ENCODE measurements at regions not wholly inside any gene's neighbourhood (a gene's known extent, or its start where the extent isn't known, plus 50 kb on each side); places are given as distances from the start of the nearest gene placed in this dataset.

- Histone ChIP-seq H3K4me3 (ENCODE audit: low read length) (no peak overlapping the region), H3K56ac (ENCODE audit: low read length) (no peak overlapping the region), H3K36me3 (ENCODE audit: control insufficient read depth, insufficient read depth, low read length) (no peaks in the 10 kb centered on the region), H3K27ac (ENCODE audit: low read depth, low read length) (no peak overlapping the region), H4K8ac (ENCODE audit: low read depth, low read length) (no peak overlapping the region), H3K23ac (ENCODE audit: low read length) (no peak overlapping the region), H2BK5ac (ENCODE audit: low read length) (no peak overlapping the region), H4K5ac (ENCODE audit: low read length) (no peak overlapping the region), H3K27me3 (ENCODE audit: insufficient read depth, low read length, poor library complexity) (no peaks in the 10 kb centered on the region), H3K4me2 (ENCODE audit: low read length) (no peak overlapping the region), H2AK5ac (ENCODE audit: low read length) (no peak overlapping the region), H3K4me1 (ENCODE audit: control insufficient read depth, low read depth, low read length) (peaks cover 3% of the 10 kb centered on the region), H3K79me1 (ENCODE audit: low read length) (no peaks in the 10 kb centered on the region), H3K9ac (ENCODE audit: low read length) (no peak overlapping the region), H3K4ac (ENCODE audit: low read depth, low read length) (no peak overlapping the region), H3K18ac (ENCODE audit: low read length) (no peak overlapping the region), H3K79me2 (ENCODE audit: control insufficient read depth, insufficient read depth, low read length) (no peaks in the 10 kb centered on the region), H2BK120ac (ENCODE audit: low read depth, low read length) (no peak overlapping the region), H2BK15ac (replicated peaks; ENCODE audit: low read depth) (no peak overlapping the region)
- WGBS (ENCODE audit: extremely low coverage, insufficient coverage, low lambda C conversion rate) = no CpG with 5 or more reads among the region's 5 CpGs
- no peak for DNase-seq
Measured at GRCh38 chr18:59963229-59963628, 63.4 kb downstream of the PMAIP1 start.

- H3K56ac ChIP-seq (ENCODE audit: low read length) = no peak overlapping the region
- WGBS (ENCODE audit: extremely low coverage, insufficient coverage, low lambda C conversion rate) = no CpG with 5 or more reads among the region's 4 CpGs
- no peak overlapping the region for H4K8ac ChIP-seq (ENCODE audit: low read depth, low read length)
- no peak overlapping the region for H3K18ac ChIP-seq (ENCODE audit: low read length)
- no peak overlapping the region for H2AK5ac ChIP-seq (ENCODE audit: low read length)
- no peak overlapping the region for H3K9ac ChIP-seq (ENCODE audit: low read length)
- no peak overlapping the region for H3K27ac ChIP-seq (ENCODE audit: low read depth, low read length)
- peaks cover 3% of the 10 kb centered on the region for H3K4me1 ChIP-seq (ENCODE audit: control insufficient read depth, low read depth, low read length)
- no peaks in the 10 kb centered on the region for H3K79me2 ChIP-seq (ENCODE audit: control insufficient read depth, insufficient read depth, low read length)
- H2BK5ac ChIP-seq (ENCODE audit: low read length) = no peak overlapping the region
- DNase-seq = peak; percentile 19
- H3K79me1 ChIP-seq (ENCODE audit: low read length) = no peaks in the 10 kb centered on the region
- H2BK120ac ChIP-seq (ENCODE audit: low read depth, low read length) = no peak overlapping the region
- no peak overlapping the region for H3K23ac ChIP-seq (ENCODE audit: low read length)
- H3K4ac ChIP-seq (ENCODE audit: low read depth, low read length) = no peak overlapping the region
- H4K5ac ChIP-seq (ENCODE audit: low read length) = no peak overlapping the region
- no peak overlapping the region for H3K4me3 ChIP-seq (ENCODE audit: low read length)
- H3K36me3 ChIP-seq (ENCODE audit: control insufficient read depth, insufficient read depth, low read length) = no peaks in the 10 kb centered on the region
- H3K4me2 ChIP-seq (ENCODE audit: low read length) = no peak overlapping the region
- H3K27me3 ChIP-seq (ENCODE audit: insufficient read depth, low read length, poor library complexity) = no peaks in the 10 kb centered on the region
- H2BK15ac ChIP-seq (replicated peaks; ENCODE audit: low read depth) = no peak overlapping the region
Measured at GRCh38 chr18:59961070-59961469, 61.3 kb downstream of the PMAIP1 start.

- no CpG with 5 or more reads among the region's 2 CpGs for WGBS (ENCODE audit: extremely low coverage, insufficient coverage, low lambda C conversion rate)
Measured at GRCh38 chr18:59960272-59960671, 60.5 kb downstream of the PMAIP1 start.

GRCh38 chr18:59959606-59960005 lies 59.8 kb downstream of the PMAIP1 start:
- no peaks in the 10 kb centered on the region for H3K27me3 ChIP-seq (ENCODE audit: insufficient read depth, low read length, poor library complexity)
- no CpG with 5 or more reads among the region's 2 CpGs for WGBS (ENCODE audit: extremely low coverage, insufficient coverage, low lambda C conversion rate)
- no peak overlapping the region for H2BK5ac ChIP-seq (ENCODE audit: low read length)
- DNase-seq = no peak
- no peak overlapping the region for H2BK15ac ChIP-seq (replicated peaks; ENCODE audit: low read depth)
- H3K79me2 ChIP-seq (ENCODE audit: control insufficient read depth, insufficient read depth, low read length) = no peaks in the 10 kb centered on the region
- H3K4ac ChIP-seq (ENCODE audit: low read depth, low read length) = no peak overlapping the region
- H2AK5ac ChIP-seq (ENCODE audit: low read length) = no peak overlapping the region
- H3K4me2 ChIP-seq (ENCODE audit: low read length) = no peak overlapping the region
- H4K8ac ChIP-seq (ENCODE audit: low read depth, low read length) = no peak overlapping the region
- no peak overlapping the region for H3K18ac ChIP-seq (ENCODE audit: low read length)
- H3K27ac ChIP-seq (ENCODE audit: low read depth, low read length) = no peak overlapping the region
- H3K4me1 ChIP-seq (ENCODE audit: control insufficient read depth, low read depth, low read length) = peaks cover 3% of the 10 kb centered on the region
- H3K23ac ChIP-seq (ENCODE audit: low read length) = no peak overlapping the region
- no peak overlapping the region for H4K5ac ChIP-seq (ENCODE audit: low read length)
- no peak overlapping the region for H3K4me3 ChIP-seq (ENCODE audit: low read length)
- no peak overlapping the region for H2BK120ac ChIP-seq (ENCODE audit: low read depth, low read length)
- H3K9ac ChIP-seq (ENCODE audit: low read length) = no peak overlapping the region
- H3K36me3 ChIP-seq (ENCODE audit: control insufficient read depth, insufficient read depth, low read length) = no peaks in the 10 kb centered on the region
- no peak overlapping the region for H3K56ac ChIP-seq (ENCODE audit: low read length)
- no peaks in the 10 kb centered on the region for H3K79me1 ChIP-seq (ENCODE audit: low read length)

More at GRCh38 chr18:59960272-59960671, 60.5 kb downstream of the PMAIP1 start:
- H3K56ac ChIP-seq (ENCODE audit: low read length) = no peak overlapping the region
- H2AK5ac ChIP-seq (ENCODE audit: low read length) = no peak overlapping the region
- no peak overlapping the region for H3K9ac ChIP-seq (ENCODE audit: low read length)
- no peak overlapping the region for H2BK5ac ChIP-seq (ENCODE audit: low read length)
- H3K4me3 ChIP-seq (ENCODE audit: low read length) = no peak overlapping the region
- H3K4me2 ChIP-seq (ENCODE audit: low read length) = no peak overlapping the region
- no peak overlapping the region for H3K23ac ChIP-seq (ENCODE audit: low read length)
- H3K79me1 ChIP-seq (ENCODE audit: low read length) = no peaks in the 10 kb centered on the region
- no peak overlapping the region for H2BK15ac ChIP-seq (replicated peaks; ENCODE audit: low read depth)
- H3K79me2 ChIP-seq (ENCODE audit: control insufficient read depth, insufficient read depth, low read length) = no peaks in the 10 kb centered on the region
- H4K8ac ChIP-seq (ENCODE audit: low read depth, low read length) = no peak overlapping the region
- peaks cover 3% of the 10 kb centered on the region for H3K4me1 ChIP-seq (ENCODE audit: control insufficient read depth, low read depth, low read length)
- H3K18ac ChIP-seq (ENCODE audit: low read length) = no peak overlapping the region
- no peak overlapping the region for H4K5ac ChIP-seq (ENCODE audit: low read length)
- H3K27me3 ChIP-seq (ENCODE audit: insufficient read depth, low read length, poor library complexity) = no peaks in the 10 kb centered on the region
- no peak overlapping the region for H3K27ac ChIP-seq (ENCODE audit: low read depth, low read length)
- H3K36me3 ChIP-seq (ENCODE audit: control insufficient read depth, insufficient read depth, low read length) = no peaks in the 10 kb centered on the region
- DNase-seq = no peak
- H3K4ac ChIP-seq (ENCODE audit: low read depth, low read length) = no peak overlapping the region
- H2BK120ac ChIP-seq (ENCODE audit: low read depth, low read length) = no peak overlapping the region

GRCh38 chr18:59959073-59959472 lies 59.3 kb downstream of the PMAIP1 start:
- H2BK15ac ChIP-seq (replicated peaks; ENCODE audit: low read depth) = no peak overlapping the region
- H3K79me2 ChIP-seq (ENCODE audit: control insufficient read depth, insufficient read depth, low read length) = no peaks in the 10 kb centered on the region
- no peak overlapping the region for H2BK5ac ChIP-seq (ENCODE audit: low read length)
- H3K4me1 ChIP-seq (ENCODE audit: control insufficient read depth, low read depth, low read length) = peaks cover 3% of the 10 kb centered on the region
- H3K4me2 ChIP-seq (ENCODE audit: low read length) = no peak overlapping the region
- H4K5ac ChIP-seq (ENCODE audit: low read length) = no peak overlapping the region
- no peaks in the 10 kb centered on the region for H3K79me1 ChIP-seq (ENCODE audit: low read length)
- H3K4ac ChIP-seq (ENCODE audit: low read depth, low read length) = no peak overlapping the region
- no peaks in the 10 kb centered on the region for H3K27me3 ChIP-seq (ENCODE audit: insufficient read depth, low read length, poor library complexity)
- no peak overlapping the region for H3K27ac ChIP-seq (ENCODE audit: low read depth, low read length)
- no peak overlapping the region for H2BK120ac ChIP-seq (ENCODE audit: low read depth, low read length)
- no peaks in the 10 kb centered on the region for H3K36me3 ChIP-seq (ENCODE audit: control insufficient read depth, insufficient read depth, low read length)
- H3K23ac ChIP-seq (ENCODE audit: low read length) = no peak overlapping the region
- H3K18ac ChIP-seq (ENCODE audit: low read length) = no peak overlapping the region
- H3K4me3 ChIP-seq (ENCODE audit: low read length) = no peak overlapping the region
- no peak overlapping the region for H3K56ac ChIP-seq (ENCODE audit: low read length)
- no peak overlapping the region for H3K9ac ChIP-seq (ENCODE audit: low read length)
- no peak overlapping the region for H2AK5ac ChIP-seq (ENCODE audit: low read length)
- no peak overlapping the region for H4K8ac ChIP-seq (ENCODE audit: low read depth, low read length)
- no peak for DNase-seq
- WGBS (ENCODE audit: extremely low coverage, insufficient coverage, low lambda C conversion rate) = 100% methylated on average over 1 of the region's 3 CpGs

GRCh38 chr18:59957957-59958356 lies 58.2 kb downstream of the PMAIP1 start:
- no peak for DNase-seq
- no peaks in the 10 kb centered on the region for H3K79me1 ChIP-seq (ENCODE audit: low read length)

More at GRCh38 chr18:59957957-59958356, 58.2 kb downstream of the PMAIP1 start:
- Histone ChIP-seq H3K4me1 (ENCODE audit: control insufficient read depth, low read depth, low read length) (peaks cover 3% of the 10 kb centered on the region), H3K27ac (ENCODE audit: low read depth, low read length) (no peak overlapping the region), H4K8ac (ENCODE audit: low read depth, low read length) (no peak overlapping the region), H3K56ac (ENCODE audit: low read length) (no peak overlapping the region), H3K27me3 (ENCODE audit: insufficient read depth, low read length, poor library complexity) (no peaks in the 10 kb centered on the region), H3K23ac (ENCODE audit: low read length) (no peak overlapping the region), H3K9ac (ENCODE audit: low read length) (no peak overlapping the region), H3K18ac (ENCODE audit: low read length) (no peak overlapping the region), H3K4me2 (ENCODE audit: low read length) (no peak overlapping the region), H2AK5ac (ENCODE audit: low read length) (no peak overlapping the region), H2BK5ac (ENCODE audit: low read length) (no peak overlapping the region), H3K36me3 (ENCODE audit: control insufficient read depth, insufficient read depth, low read length) (no peaks in the 10 kb centered on the region), H4K5ac (ENCODE audit: low read length) (no peak overlapping the region), H3K4ac (ENCODE audit: low read depth, low read length) (no peak overlapping the region), H2BK120ac (ENCODE audit: low read depth, low read length) (no peak overlapping the region), H3K79me2 (ENCODE audit: control insufficient read depth, insufficient read depth, low read length) (no peaks in the 10 kb centered on the region), H3K4me3 (ENCODE audit: low read length) (no peak overlapping the region), H2BK15ac (replicated peaks; ENCODE audit: low read depth) (no peak overlapping the region)
- no CpG with 5 or more reads among the region's 2 CpGs for WGBS (ENCODE audit: extremely low coverage, insufficient coverage, low lambda C conversion rate)
